ES-I3 (cell line): ENCODE measurements at regions not wholly inside any gene's neighbourhood (a gene's known extent, or its start where the extent isn't known, plus 50 kb on each side); places are given as distances from the start of the nearest gene placed in this dataset.

Experiments used
- H3K36me3 ChIP-seq: 2 replicates; pipeline ENCODE4 v1.6.1; 2013; ENCODE audit warnings: mild to moderate bottlenecking, low read length, control low read depth, moderate library complexity; ENCODE audit not compliant: insufficient read depth
- H3K4me1 ChIP-seq: 2 replicates; pipeline ENCODE4 v1.6.1; 2013; ENCODE audit warnings: mild to moderate bottlenecking, control low read depth, low read length; ENCODE audit not compliant: insufficient read depth
- H3K9ac ChIP-seq: 2 replicates; pipeline ENCODE4 v1.6.1; 2013; ENCODE audit warnings: low read depth, mild to moderate bottlenecking, low read length, moderate library complexity
- H3K9me3 ChIP-seq: 2 replicates; pipeline ENCODE4 v1.6.1; 2013; ENCODE audit warnings: mild to moderate bottlenecking, low read length, moderate library complexity; ENCODE audit not compliant: control insufficient read depth, insufficient read depth

- no peaks in the 10 kb centered on the region for H3K4me1 ChIP-seq
- H3K9me3 ChIP-seq, result peaks cover 5% of the 10 kb centered on the region; the same call in 1 of the 2 replicates
- no peak overlapping the region for H3K9ac ChIP-seq
- H3K36me3 ChIP-seq, result no peaks in the 10 kb centered on the region
Observed at GRCh38 chr18:10265560-10266333, 188.7 kb upstream of the APCDD1 start.

DNA sequence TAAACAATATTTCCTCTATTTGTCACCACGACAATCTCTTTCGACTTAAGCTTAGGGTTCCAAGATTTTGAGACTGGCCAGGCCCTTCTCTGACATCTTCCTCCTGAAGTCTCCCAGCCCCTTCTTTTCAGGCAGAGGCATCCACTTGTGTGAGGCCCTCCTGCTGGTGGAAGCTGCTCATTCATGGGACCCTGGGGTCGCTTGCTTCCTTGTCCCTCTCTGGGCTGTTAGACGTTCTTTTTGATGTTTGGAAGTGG lies 188.2 kb upstream of the APCDD1 start:
- H3K9ac ChIP-seq, result no peak overlapping the region

DNA sequence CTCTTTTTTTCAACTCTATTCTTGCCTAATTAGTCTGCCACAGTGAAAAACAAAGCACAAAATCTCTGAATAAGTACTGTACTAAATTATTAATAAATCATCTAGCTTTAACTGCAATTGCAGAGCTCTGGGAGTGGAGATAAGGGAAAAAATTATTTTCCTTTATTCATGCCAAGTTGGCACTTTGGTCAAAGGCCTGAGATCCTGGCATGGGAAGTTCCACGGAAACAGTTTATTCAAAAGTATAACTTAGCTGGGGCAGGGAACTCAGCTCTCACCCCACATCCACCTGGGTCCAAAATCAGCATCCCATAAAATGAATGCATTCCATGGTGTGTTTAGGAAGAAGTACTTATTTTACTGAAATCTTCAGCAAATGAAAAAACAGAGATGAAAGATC lies 185.2 kb upstream of the APCDD1 start:
- H3K4me1 ChIP-seq, result no peaks in the 10 kb centered on the region
- no peaks in the 10 kb centered on the region for H3K9me3 ChIP-seq
- H3K36me3 ChIP-seq, result no peaks in the 10 kb centered on the region
- H3K9ac ChIP-seq, result no peak overlapping the region

More for the DNA sequence above, 188.2 kb upstream of the APCDD1 start:
- no peaks in the 10 kb centered on the region for H3K4me1 ChIP-seq
- peaks cover 5% of the 10 kb centered on the region; the same call in 1 of the 2 replicates for H3K9me3 ChIP-seq
- no peaks in the 10 kb centered on the region for H3K36me3 ChIP-seq

DNA sequence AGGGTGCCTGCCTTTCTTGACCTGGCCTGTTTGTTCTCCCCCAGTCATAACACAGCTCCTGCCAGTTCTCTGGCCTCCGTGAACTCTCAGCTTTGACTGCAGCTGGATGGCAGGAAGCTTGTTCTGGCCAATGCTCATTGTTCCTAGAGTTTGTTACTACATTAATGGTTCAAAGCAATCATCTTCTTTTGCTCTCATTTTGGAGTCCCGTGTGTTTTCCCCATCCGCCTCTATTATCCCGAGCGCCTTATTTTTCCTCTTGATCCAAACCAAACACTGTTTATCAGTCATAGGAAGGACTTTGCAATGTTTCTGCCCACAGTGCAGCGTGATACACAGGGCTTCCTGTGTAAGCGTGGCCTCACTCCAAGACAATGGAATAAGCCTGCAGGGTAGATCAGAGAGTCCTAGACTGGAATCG lies 184.3 kb upstream of the APCDD1 start:
- Histone ChIP-seq H3K36me3 (no peaks in the 10 kb centered on the region), H3K9me3 (no peaks in the 10 kb centered on the region), H3K4me1 (no peaks in the 10 kb centered on the region), H3K9ac (no peak overlapping the region)

GRCh38 chr18:10271481-10271880 lies 183.0 kb upstream of the APCDD1 start:
- Histone ChIP-seq H3K36me3 (no peaks in the 10 kb centered on the region), H3K9me3 (no peaks in the 10 kb centered on the region), H3K4me1 (no peaks in the 10 kb centered on the region), H3K9ac (no peak overlapping the region)

GRCh38 chr18:10274301-10274700 lies 180.1 kb upstream of the APCDD1 start:
- no peaks in the 10 kb centered on the region for H3K36me3 ChIP-seq
- no peaks in the 10 kb centered on the region for H3K4me1 ChIP-seq
- H3K9me3 ChIP-seq, result no peaks in the 10 kb centered on the region
- H3K9ac ChIP-seq, result no peak overlapping the region

- Histone ChIP-seq H3K9me3 (no peaks in the 10 kb centered on the region), H3K36me3 (no peaks in the 10 kb centered on the region), H3K4me1 (no peaks in the 10 kb centered on the region), H3K9ac (no peak overlapping the region)
Observed at GRCh38 chr18:10275486-10275885, 178.9 kb upstream of the APCDD1 start.

DNA sequence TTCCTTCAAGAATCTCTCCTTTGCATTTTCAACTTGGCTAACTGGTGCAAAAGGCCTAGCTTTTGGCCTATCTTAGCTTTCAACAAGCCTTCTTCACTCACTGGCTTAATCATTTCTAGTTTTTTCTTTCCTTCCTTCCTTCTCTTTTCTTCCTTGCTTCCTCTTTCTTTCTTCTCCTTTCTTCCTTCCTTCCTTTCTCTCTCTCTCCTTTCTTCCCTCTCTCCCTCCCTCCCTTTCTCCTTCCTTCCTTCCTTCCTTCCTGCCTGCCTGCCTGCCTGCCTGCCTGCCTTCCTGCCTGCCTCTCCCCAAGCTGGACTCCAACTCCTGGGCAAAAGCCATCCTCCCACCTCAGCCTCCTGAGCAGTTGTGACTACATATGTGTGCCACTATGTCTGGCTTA lies 176.2 kb upstream of the APCDD1 start:
- Histone ChIP-seq H3K9me3 (no peaks in the 10 kb centered on the region), H3K9ac (no peak overlapping the region), H3K36me3 (no peaks in the 10 kb centered on the region), H3K4me1 (no peaks in the 10 kb centered on the region)

DNA sequence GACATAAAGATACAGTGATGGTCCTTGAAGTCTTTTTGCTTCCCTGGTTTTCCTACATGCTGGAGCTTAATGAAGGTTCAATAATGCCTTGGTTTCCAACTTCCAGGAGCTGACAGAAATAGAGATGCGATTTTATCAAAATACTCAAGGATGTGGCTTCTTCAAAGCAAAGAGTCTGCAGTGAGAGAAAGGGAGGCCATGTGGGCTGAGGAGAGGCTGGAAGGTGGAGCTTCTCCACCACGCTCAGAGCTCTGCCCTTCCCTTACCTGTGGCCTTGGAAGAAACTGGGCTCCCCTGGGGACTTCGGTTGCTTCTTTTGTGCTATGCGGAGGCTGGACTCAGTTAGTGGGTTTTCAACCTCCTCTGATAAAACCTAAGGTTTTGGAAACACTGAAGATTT lies 175.0 kb upstream of the APCDD1 start:
- no peaks in the 10 kb centered on the region for H3K9me3 ChIP-seq
- no peaks in the 10 kb centered on the region for H3K4me1 ChIP-seq
- H3K36me3 ChIP-seq, result no peaks in the 10 kb centered on the region

GRCh38 chr18:10279905-10280644 lies 174.4 kb upstream of the APCDD1 start:
- no peaks in the 10 kb centered on the region for H3K36me3 ChIP-seq
- H3K9ac ChIP-seq, result no peak overlapping the region
- no peaks in the 10 kb centered on the region for H3K9me3 ChIP-seq
- H3K4me1 ChIP-seq, result no peaks in the 10 kb centered on the region

More for the DNA sequence above, 175.0 kb upstream of the APCDD1 start:
- H3K9ac ChIP-seq, result no peak overlapping the region

- H3K4me1 ChIP-seq, result 0 out of 2 replicates have a peak, but pooled peaks cover 5% of the 10 kb centered on the region
- no peaks in the 10 kb centered on the region for H3K36me3 ChIP-seq
- H3K9me3 ChIP-seq, result 0 out of 2 replicates have a peak, but pooled peaks cover 3% of the 10 kb centered on the region
- H3K9ac ChIP-seq, result no peak overlapping the region
Observed at GRCh38 chr18:10284540-10285282, 169.7 kb upstream of the APCDD1 start.

- Histone ChIP-seq H3K4me1 (0 out of 2 replicates have a peak, but pooled peaks cover 5% of the 10 kb centered on the region), H3K9ac (no peak overlapping the region)
Observed at GRCh38 chr18:10285283-10285640, 169.2 kb upstream of the APCDD1 start.

DNA sequence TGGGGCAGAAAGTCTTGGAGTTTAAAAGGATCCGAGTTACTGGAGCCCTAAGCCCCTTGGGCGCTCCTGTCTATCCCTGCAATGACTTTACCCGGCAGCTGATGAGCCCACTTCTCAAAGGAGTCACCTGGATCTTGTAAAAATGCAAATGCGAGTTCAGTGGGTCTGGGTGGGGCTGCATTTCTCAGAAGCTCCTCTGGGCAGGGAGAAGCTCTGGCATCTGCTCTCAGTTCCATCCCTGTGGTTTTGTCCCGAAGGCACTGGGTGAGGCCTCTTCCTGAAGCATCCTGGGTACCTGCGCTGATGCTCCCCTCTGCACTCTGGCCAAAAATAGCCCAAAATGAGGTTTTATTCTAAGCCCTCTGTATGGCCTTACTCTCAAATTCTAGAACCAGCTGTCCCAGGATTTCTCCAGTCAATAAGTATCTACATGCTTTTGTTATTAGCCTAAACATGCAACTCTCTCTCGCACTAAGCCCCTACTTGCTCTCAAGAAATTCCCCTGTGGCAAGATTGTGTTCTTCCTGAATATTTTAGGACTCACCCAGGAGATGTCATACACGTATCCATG lies 167.8 kb upstream of the APCDD1 start:
- H3K9me3 ChIP-seq, result 0 out of 2 replicates have a peak, but pooled peaks cover 3% of the 10 kb centered on the region
- no peaks in the 10 kb centered on the region for H3K36me3 ChIP-seq
- H3K4me1 ChIP-seq, result 0 out of 2 replicates have a peak, but pooled peaks cover 5% of the 10 kb centered on the region
- H3K9ac ChIP-seq, result no peak overlapping the region

More at GRCh38 chr18:10285283-10285640, 169.2 kb upstream of the APCDD1 start:
- H3K36me3 ChIP-seq, result no peaks in the 10 kb centered on the region
- 0 out of 2 replicates have a peak, but pooled peaks cover 3% of the 10 kb centered on the region for H3K9me3 ChIP-seq

DNA sequence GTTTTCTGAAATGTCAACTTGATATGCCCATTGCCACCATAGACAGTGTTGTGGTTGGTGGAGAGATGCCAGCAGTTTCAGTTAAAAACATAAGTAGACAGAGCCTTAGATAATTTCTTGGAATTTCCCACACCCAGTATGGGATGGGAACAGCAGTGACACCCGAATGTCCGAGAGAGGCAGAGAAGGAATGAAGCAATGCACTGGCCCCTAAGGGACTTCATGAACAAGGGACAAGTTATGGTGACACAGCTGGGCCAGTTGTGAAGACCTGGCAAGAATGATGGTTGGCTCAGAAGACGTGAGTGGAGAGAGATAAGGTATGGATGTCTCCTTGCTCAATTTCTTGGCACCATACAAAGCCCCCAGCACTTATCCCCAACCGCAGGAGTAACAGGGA lies 165.2 kb upstream of the APCDD1 start:
- Histone ChIP-seq H3K9me3 (0 out of 2 replicates have a peak, but pooled peaks cover 3% of the 10 kb centered on the region), H3K9ac (no peak overlapping the region), H3K4me1 (0 out of 2 replicates have a peak, but pooled peaks cover 5% of the 10 kb centered on the region), H3K36me3 (no peaks in the 10 kb centered on the region)
